Peyer's patch (tissue), 4 donors: ENCODE measurements at regions not wholly inside any gene's neighbourhood (a gene's known extent, or its start where the extent isn't known, plus 50 kb on each side); places are given as distances from the start of the nearest gene placed in this dataset.

Source experiments
- DNase-seq, 3 donors: peaks; one replicate each; pipeline ENCODE4 v3.0.0-alpha.2; 2017 to 2019
- H3K27ac ChIP-seq, 4 donors: fragments of 200-600 bp; sonication (generic); one replicate each; pipeline ENCODE4 v1.5.1; 2016 to 2019
- H3K27me3 ChIP-seq, 2 donors: fragments of 200-600 bp; sonication (generic); one replicate each; pipeline ENCODE4 v1.5.1; 2019
- H3K36me3 ChIP-seq, 3 donors: fragments of 200-600 bp; sonication (generic); one replicate each; pipeline ENCODE4 v1.5.1; 2016 to 2019
- H3K4me1 ChIP-seq, 4 donors: fragments of 200-600 bp; sonication (generic); one replicate each; pipeline ENCODE4 v1.5.1; 2016 to 2019
- H3K4me3 ChIP-seq, 4 donors: fragments of 200-600 bp; sonication (generic); 1 replicate in 3 of 4; 2 replicates in 1 of 4; pipeline ENCODE4 v1.5.1; 2016 to 2019; ENCODE audit warnings: mild to moderate bottlenecking in 1 of 4
- H3K9me3 ChIP-seq, 4 donors: fragments of 200-600 bp; sonication (generic); one replicate each; pipeline ENCODE4 v1.5.1; 2016 to 2019; ENCODE audit warnings: mild to moderate bottlenecking in 1 of 4
- CTCF ChIP-seq, 6 experiments: fragments of 450-650 bp in 4 of 6; fragments of 200-600 bp in 2 of 6; sonication (generic) in 1 of 6; IDR thresholded peaks; one replicate each; pipeline ENCODE4 v1.5.1; 2017 to 2019; ENCODE audit warnings: antibody characterized with exemption in 6 of 6, mild to moderate bottlenecking in 3 of 6, moderate library complexity in 1 of 6
- POLR2A ChIP-seq, 2 donors: fragments of 450-650 bp; IDR thresholded peaks; one replicate each; pipeline ENCODE4 v1.5.1; 2017; ENCODE audit warnings: antibody characterized with exemption in 2 of 2, mild to moderate bottlenecking in 2 of 2, moderate library complexity in 2 of 2

- Histone ChIP-seq H3K4me3 (no peak overlapping the region), H3K36me3 (no peaks in the 10 kb centered on the region), H3K4me1 (no peaks in the 10 kb centered on the region), H3K27ac (no peak overlapping the region), H3K27me3 (no peaks in the 10 kb centered on the region), H3K9me3 (no peaks in the 10 kb centered on the region)
- TF ChIP-seq POLR2A (IDR thresholded peaks at IDR 0.05) = no peak
- no peak for TF ChIP-seq CTCF (IDR thresholded peaks at IDR 0.05)
- no peak for DNase-seq
Measured at GRCh38 chr2:19686439-19686838, 215.3 kb downstream of the TTC32 start.

- H3K9me3 ChIP-seq = no peaks in the 10 kb centered on the region
- no peak overlapping the region for H3K27ac ChIP-seq
- H3K27me3 ChIP-seq = no peaks in the 10 kb centered on the region
- no peak overlapping the region for H3K4me3 ChIP-seq
- no peak for TF ChIP-seq CTCF (IDR thresholded peaks at IDR 0.05)
- no peak for TF ChIP-seq POLR2A (IDR thresholded peaks at IDR 0.05)
- no peak for DNase-seq
- no peaks in the 10 kb centered on the region for H3K4me1 ChIP-seq
- no peaks in the 10 kb centered on the region for H3K36me3 ChIP-seq
Measured at GRCh38 chr2:19685731-19686130, 216.1 kb downstream of the TTC32 start.

- DNase-seq = no peak
- Histone ChIP-seq H3K27ac (no peak overlapping the region), H3K4me3 (no peak overlapping the region), H3K9me3 (no peaks in the 10 kb centered on the region), H3K4me1 (no peaks in the 10 kb centered on the region), H3K27me3 (no peaks in the 10 kb centered on the region), H3K36me3 (no peaks in the 10 kb centered on the region)
- TF ChIP-seq POLR2A (IDR thresholded peaks at IDR 0.05) = no peak
- TF ChIP-seq CTCF (IDR thresholded peaks at IDR 0.05) = no peak
Measured at GRCh38 chr2:19684516-19684915, 217.3 kb downstream of the TTC32 start.

GRCh38 chr2:19683556-19683955 lies 218.2 kb downstream of the TTC32 start:
- Histone ChIP-seq H3K27me3 (no peaks in the 10 kb centered on the region), H3K9me3 (no peaks in the 10 kb centered on the region), H3K36me3 (no peaks in the 10 kb centered on the region), H3K27ac (no peak overlapping the region), H3K4me1 (no peaks in the 10 kb centered on the region), H3K4me3 (no peak overlapping the region)
- DNase-seq = no peak
- TF ChIP-seq CTCF (IDR thresholded peaks at IDR 0.05) (no peak), POLR2A (IDR thresholded peaks at IDR 0.05) (no peak)

GRCh38 chr2:19682493-19682892 lies 219.3 kb downstream of the TTC32 start:
- DNase-seq = no peak
- Histone ChIP-seq H3K4me1 (no peaks in the 10 kb centered on the region), H3K9me3 (no peaks in the 10 kb centered on the region), H3K4me3 (no peak overlapping the region), H3K36me3 (no peaks in the 10 kb centered on the region), H3K27ac (no peak overlapping the region), H3K27me3 (no peaks in the 10 kb centered on the region)
- TF ChIP-seq POLR2A (IDR thresholded peaks at IDR 0.05) (no peak), CTCF (IDR thresholded peaks at IDR 0.05) (no peak)

GRCh38 chr2:19677825-19678518 lies 223.8 kb downstream of the TTC32 start:
- Histone ChIP-seq H3K27ac (no peak overlapping the region), H3K4me1 (no peaks in the 10 kb centered on the region), H3K4me3 (no peak overlapping the region), H3K27me3 (no peaks in the 10 kb centered on the region), H3K9me3 (no peaks in the 10 kb centered on the region), H3K36me3 (no peaks in the 10 kb centered on the region)
- no peak for DNase-seq
- TF ChIP-seq POLR2A (IDR thresholded peaks at IDR 0.05) (no peak), CTCF (IDR thresholded peaks at IDR 0.05) (no peak)
